ENCODE measurements at regions not wholly inside any gene's neighbourhood (a gene's known extent, or its start where the extent isn't known, plus 50 kb on each side); places are given as distances from the start of the nearest gene placed in this dataset.

DNA sequence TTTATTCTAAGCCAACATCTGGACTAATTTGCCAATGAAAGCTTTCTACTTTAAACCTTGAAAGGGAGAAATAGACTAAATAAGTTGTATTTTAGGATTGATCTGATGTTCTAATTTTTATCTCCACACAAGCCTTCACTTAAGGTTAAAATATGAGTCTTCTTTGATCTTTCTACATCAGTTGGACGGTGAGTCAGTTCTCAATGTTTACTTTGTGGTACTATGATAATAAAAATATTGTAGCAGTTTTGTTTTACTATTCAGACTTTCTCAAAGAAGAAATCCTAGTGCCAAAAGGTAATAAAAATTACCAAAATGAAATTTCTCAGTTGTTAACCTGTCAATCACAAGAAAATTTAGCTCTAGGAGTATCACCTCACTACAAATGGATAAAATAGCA, 203.5 kb upstream of the RGMB start:
- no peak for TF ChIP-seq POLR2AphosphoS5 (IDR thresholded peaks at IDR 0.05)
- TF ChIP-seq, protein P1, sequence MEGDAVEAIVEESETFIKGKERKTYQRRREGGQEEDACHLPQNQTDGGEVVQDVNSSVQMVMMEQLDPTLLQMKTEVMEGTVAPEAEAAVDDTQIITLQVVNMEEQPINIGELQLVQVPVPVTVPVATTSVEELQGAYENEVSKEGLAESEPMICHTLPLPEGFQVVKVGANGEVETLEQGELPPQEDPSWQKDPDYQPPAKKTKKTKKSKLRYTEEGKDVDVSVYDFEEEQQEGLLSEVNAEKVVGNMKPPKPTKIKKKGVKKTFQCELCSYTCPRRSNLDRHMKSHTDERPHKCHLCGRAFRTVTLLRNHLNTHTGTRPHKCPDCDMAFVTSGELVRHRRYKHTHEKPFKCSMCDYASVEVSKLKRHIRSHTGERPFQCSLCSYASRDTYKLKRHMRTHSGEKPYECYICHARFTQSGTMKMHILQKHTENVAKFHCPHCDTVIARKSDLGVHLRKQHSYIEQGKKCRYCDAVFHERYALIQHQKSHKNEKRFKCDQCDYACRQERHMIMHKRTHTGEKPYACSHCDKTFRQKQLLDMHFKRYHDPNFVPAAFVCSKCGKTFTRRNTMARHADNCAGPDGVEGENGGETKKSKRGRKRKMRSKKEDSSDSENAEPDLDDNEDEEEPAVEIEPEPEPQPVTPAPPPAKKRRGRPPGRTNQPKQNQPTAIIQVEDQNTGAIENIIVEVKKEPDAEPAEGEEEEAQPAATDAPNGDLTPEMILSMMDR (IDR thresholded peaks at IDR 0.05), result no peak
